H1 (cell line): ENCODE measurements at regions not wholly inside any gene's neighbourhood (a gene's known extent, or its start where the extent isn't known, plus 50 kb on each side); places are given as distances from the start of the nearest gene placed in this dataset.

Experiments
- BRCA1 ChIP-seq: IDR thresholded peaks from 2 replicates; pipeline ENCODE4 v1.6.1; 2012; ENCODE audit warnings: low read depth, low read length, improper control_type of control experiment
- KDM5A ChIP-seq: fragments of 200-600 bp; IDR thresholded peaks from 2 replicates; pipeline ENCODE4 v1.7.1; 2012; ENCODE audit warnings: mild to moderate bottlenecking, low read length, inconsistent platforms, mixed read lengths
- NRF1 ChIP-seq: IDR thresholded peaks from 2 replicates; pipeline ENCODE4 v1.6.1; 2011; ENCODE audit warnings: mild to moderate bottlenecking, low read depth, low read length, improper control_type of control experiment
- PHF8 ChIP-seq: fragments of 200-600 bp; sonication (generic); conservative IDR thresholded peaks from 2 replicates; pipeline ENCODE4 v1.7.1; 2012; ENCODE audit warnings: low read depth, mild to moderate bottlenecking, inconsistent platforms, low read length, moderate library complexity
- POLR2AphosphoS5 ChIP-seq: IDR thresholded peaks from 2 replicates; pipeline ENCODE4 v1.6.1; 2011; ENCODE audit warnings: low read depth, low read length
- RAD21 ChIP-seq, 2 experiments: IDR thresholded peaks in 1 of 2; conservative IDR thresholded peaks in 1 of 2; 2 replicates each; pipeline ENCODE4 v1.6.1; 2011; ENCODE audit warnings: low read depth in 2 of 2, low read length in 2 of 2, improper control_type of control experiment in 1 of 2, inconsistent platforms in 1 of 2, mild to moderate bottlenecking in 1 of 2, moderate library complexity in 1 of 2

GRCh38 chr5:104048231-104048630 lies 485.6 kb upstream of the NUDT12 start (continued):
- no peak for TF ChIP-seq RAD21 (IDR thresholded peaks at IDR 0.05 in 1 of 2, conservative IDR thresholded peaks at IDR 0.05 in 1 of 2; ENCODE audit: low read depth in 2 of 2, low read length in 2 of 2)
- no peak for TF ChIP-seq POLR2AphosphoS5
- TF ChIP-seq NRF1: no peak
- no peak for TF ChIP-seq KDM5A
- TF ChIP-seq PHF8: no peak
- TF ChIP-seq BRCA1: no peak
